GM12801 (cell line): ENCODE measurements at regions not wholly inside any gene's neighbourhood (a gene's known extent, or its start where the extent isn't known, plus 50 kb on each side); places are given as distances from the start of the nearest gene placed in this dataset.

Experiments
- TF ChIP-seq, protein P1 (sequence below): IDR thresholded peaks from one replicate; pipeline ENCODE4 v1.5.1; 2011; ENCODE audit warnings: control low read depth; ENCODE audit not compliant: insufficient read length; ENCODE audit errors: extremely low read depth

GRCh38 chr18:45169610-45170009 is 445.7 kb upstream of the SLC14A2 start:
- TF ChIP-seq, protein P1, sequence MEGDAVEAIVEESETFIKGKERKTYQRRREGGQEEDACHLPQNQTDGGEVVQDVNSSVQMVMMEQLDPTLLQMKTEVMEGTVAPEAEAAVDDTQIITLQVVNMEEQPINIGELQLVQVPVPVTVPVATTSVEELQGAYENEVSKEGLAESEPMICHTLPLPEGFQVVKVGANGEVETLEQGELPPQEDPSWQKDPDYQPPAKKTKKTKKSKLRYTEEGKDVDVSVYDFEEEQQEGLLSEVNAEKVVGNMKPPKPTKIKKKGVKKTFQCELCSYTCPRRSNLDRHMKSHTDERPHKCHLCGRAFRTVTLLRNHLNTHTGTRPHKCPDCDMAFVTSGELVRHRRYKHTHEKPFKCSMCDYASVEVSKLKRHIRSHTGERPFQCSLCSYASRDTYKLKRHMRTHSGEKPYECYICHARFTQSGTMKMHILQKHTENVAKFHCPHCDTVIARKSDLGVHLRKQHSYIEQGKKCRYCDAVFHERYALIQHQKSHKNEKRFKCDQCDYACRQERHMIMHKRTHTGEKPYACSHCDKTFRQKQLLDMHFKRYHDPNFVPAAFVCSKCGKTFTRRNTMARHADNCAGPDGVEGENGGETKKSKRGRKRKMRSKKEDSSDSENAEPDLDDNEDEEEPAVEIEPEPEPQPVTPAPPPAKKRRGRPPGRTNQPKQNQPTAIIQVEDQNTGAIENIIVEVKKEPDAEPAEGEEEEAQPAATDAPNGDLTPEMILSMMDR = no peak

DNA sequence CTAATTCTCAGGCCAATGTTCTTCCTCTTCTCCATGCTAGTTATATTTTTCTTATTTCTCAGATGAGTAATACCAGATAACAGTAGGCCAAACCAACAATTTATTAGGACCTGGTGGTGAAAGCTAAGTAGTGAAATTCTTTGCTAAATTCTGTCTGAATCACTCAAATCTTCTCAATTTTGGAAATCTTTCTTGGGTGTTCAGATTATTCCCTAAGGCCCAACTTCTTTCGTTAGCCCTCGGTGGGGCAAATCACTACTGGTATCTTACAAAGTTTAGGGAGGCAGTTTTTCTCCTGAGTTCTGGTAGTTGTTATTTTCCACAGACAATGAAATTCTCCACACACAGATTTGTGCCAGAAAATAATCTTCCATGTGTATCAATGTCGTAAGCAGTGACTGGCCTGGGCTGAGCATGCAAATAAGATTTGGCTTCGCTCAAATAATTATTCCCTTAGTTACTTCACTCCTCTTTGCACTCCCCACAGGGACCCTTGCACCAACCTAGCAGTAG is 443.5 kb upstream of the SLC14A2 start:
- TF ChIP-seq, protein P1 = no peak

- TF ChIP-seq, protein P1 = no peak
These were observed 441.9 kb upstream of the SLC14A2 start for GRCh38 chr18:45173327-45173726.

DNA sequence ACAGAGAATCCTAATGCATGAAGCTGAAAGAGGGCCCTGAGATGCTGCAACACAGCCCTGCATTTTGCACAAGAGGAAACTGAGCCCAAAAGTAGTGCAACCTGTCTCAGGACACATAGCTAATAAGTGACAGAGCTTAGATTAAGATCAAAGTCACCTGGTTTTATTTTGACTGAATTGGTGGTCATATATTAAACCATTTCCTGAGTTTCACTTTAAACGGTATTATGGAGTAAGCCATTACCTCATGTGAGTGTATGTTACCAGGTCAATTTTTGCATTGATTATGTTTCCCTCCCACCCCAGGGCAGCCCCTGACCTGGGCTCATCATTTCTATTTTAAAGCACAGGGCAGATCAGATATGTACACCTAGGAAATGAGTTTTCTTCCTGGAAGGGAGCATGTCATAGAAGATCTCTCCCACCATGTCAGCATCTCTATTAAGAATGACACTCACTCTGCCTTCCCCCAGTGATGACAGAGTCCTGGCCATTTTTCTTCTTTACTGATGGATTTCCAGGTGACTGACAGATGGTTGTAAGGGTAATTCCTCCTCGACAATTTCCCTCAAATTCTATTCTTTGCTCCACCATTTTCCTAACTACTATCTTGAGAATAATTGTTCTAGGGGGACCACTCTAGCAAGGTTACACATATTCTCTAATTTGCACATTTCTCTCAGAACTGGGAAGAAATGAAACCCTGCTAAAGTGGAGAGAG is 441.3 kb upstream of the SLC14A2 start:
- TF ChIP-seq, protein P1 = no peak

DNA sequence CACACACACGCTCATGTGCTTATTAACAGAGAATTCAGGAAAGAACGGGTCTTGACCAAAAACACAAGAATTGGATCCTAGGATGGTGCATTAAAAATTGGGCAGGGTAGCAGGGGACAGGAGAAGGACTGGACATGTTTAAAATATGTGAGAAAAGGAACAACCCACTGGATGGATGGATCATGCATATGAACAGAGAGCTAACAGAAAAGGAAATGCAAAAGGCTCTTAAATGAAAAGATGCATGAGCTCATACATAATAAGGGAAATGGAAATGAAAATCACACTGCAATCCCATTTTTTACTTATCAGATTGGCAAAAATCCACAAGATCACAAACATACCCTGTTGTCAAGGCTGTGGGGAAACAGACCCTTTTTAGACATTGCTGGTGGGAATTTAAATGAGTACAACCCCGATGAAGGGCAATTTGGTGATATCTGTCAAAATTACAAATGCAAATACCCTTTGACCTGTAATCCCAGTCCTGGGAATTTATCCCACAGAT is 440.6 kb upstream of the SLC14A2 start:
- TF ChIP-seq, protein P1 = no peak

GRCh38 chr18:45175511-45175910 is 439.8 kb upstream of the SLC14A2 start:
- TF ChIP-seq, protein P1 = no peak

- TF ChIP-seq, protein P1 = no peak
These were observed 428.4 kb upstream of the SLC14A2 start for GRCh38 chr18:45186832-45187231.
